K562 (cell line): ENCODE measurements at regions not wholly inside any gene's neighbourhood (a gene's known extent, or its start where the extent isn't known, plus 50 kb on each side); places are given as distances from the start of the nearest gene placed in this dataset.
A peak's percentile ranks its signal among the peaks of the same experiment; 100 is the strongest.

Source experiments
- ATAC-seq: fragments of 200-7000 bp; cut with Tn5 transposase; 3 replicates; pipeline ENCODE4 v1.9.1; 2020; ENCODE audit warnings: moderate library complexity
- BruUV-seq: library from RNA; stranded (reverse); fragments of 400-500 nt; replicated peaks from 2 replicates; lab custom pipeline; 2021; lab: Mats Ljungman, UMichigan
- CTCF ChIA-PET: fragments of 300-600 bp; formaldehyde crosslinking; extraction: SDS; loops from one replicate; lab custom pipeline; 2021; ENCODE audit warnings: low intra/inter-chr PET ratio; lab: Yijun Ruan, JAX
- POLR2A ChIA-PET: fragments of 300-600, 350-650 bp; sonication (Branson Sonifier 250); formaldehyde crosslinking; extraction: SDS; loops from one replicate; lab custom pipeline; 2021; ENCODE audit warnings: antibody characterized with exemption, inconsistent platforms; lab: Yijun Ruan, JAX
- DNase-seq, 4 experiments: peaks; one replicate each; pipeline versions ENCODE4 v3.0.0 to v3.0.0-alpha.2; 2011 to 2018; ENCODE audit warnings: low spot score in 3 of 4, mixed read lengths in 3 of 4; ENCODE audit errors: extremely low read depth in 1 of 4
- FAIRE-seq: peaks from 2 replicates; lab custom pipeline; 2011; peaks lifted over from hg19 to GRCh38; lab: Jason Lieb, UNC
- H2AFZ ChIP-seq: 2 replicates; pipeline ENCODE4 v1.6.0; 2011; ENCODE audit warnings: low read depth, low read length, control low read depth, inconsistent platforms
- H3K27ac ChIP-seq: fragments of 200-600 bp; 3 replicates; pipeline ENCODE4 v1.8.0; 2011; ENCODE audit warnings: low read depth, mild to moderate bottlenecking, control low read depth, inconsistent platforms, low read length, moderate library complexity, mixed read lengths; ENCODE audit errors: extremely low read depth
- H3K27me3 ChIP-seq, 2 experiments: fragments of 300-600 bp in 1 of 2; 2 replicates in 1 of 2; 3 replicates in 1 of 2; pipeline versions ENCODE4 v1.6.0 to v1.8.0; 2011; ENCODE audit warnings: inconsistent platforms in 2 of 2, low read length in 2 of 2, mild to moderate bottlenecking in 1 of 2, mixed read lengths in 1 of 2, moderate library complexity in 1 of 2; ENCODE audit not compliant: control insufficient read depth in 2 of 2, insufficient read depth in 2 of 2
- H3K36me3 ChIP-seq: fragments of 300-600 bp; 3 replicates; pipeline ENCODE4 v1.8.0; 2011; ENCODE audit warnings: mild to moderate bottlenecking, low read length, inconsistent platforms; ENCODE audit not compliant: control insufficient read depth, insufficient read depth
- H3K4me1 ChIP-seq, 2 experiments: fragments of 200-600 bp in 1 of 2; replicated peaks in 1 of 2; 2 replicates in 1 of 2; 3 replicates in 1 of 2; pipeline versions ENCODE4 v1.5.1 to v1.8.0; 2011; ENCODE audit warnings: inconsistent platforms in 2 of 2, low read length in 2 of 2, mild to moderate bottlenecking in 1 of 2, mixed read lengths in 1 of 2, moderate library complexity in 1 of 2; ENCODE audit not compliant: control insufficient read depth in 2 of 2, insufficient read depth in 2 of 2
- H3K4me2 ChIP-seq: 2 replicates; pipeline ENCODE4 v1.6.1; 2011; ENCODE audit warnings: low read length, control low read depth, inconsistent platforms, mixed read lengths; ENCODE audit not compliant: insufficient read depth
- H3K4me3 ChIP-seq: fragments of 200-600 bp; sonication (generic), shearing (Covaris generic); 2 replicates; pipeline ENCODE4 v1.5.1; 2016; ENCODE audit warnings: control low read depth, inconsistent platforms
- H3K79me2 ChIP-seq: fragments of 200-600 bp; 3 replicates; pipeline ENCODE4 v1.8.0; 2011; ENCODE audit warnings: low read length, inconsistent platforms; ENCODE audit not compliant: control insufficient read depth, insufficient read depth
- H3K9ac ChIP-seq, 2 experiments: 2 replicates each; pipeline versions ENCODE4 v1.6.0 to v1.6.1; 2011; ENCODE audit warnings: low read depth in 2 of 2, low read length in 2 of 2, control low read depth in 1 of 2, inconsistent platforms in 1 of 2, mild to moderate bottlenecking in 1 of 2, mixed read lengths in 1 of 2; ENCODE audit not compliant: insufficient read depth in 1 of 2
- H3K9me1 ChIP-seq: one replicate; pipeline ENCODE4 v1.6.0; 2011; ENCODE audit warnings: inconsistent platforms, mild to moderate bottlenecking, low read length, moderate library complexity; ENCODE audit not compliant: control insufficient read depth, insufficient read depth
- H3K9me3 ChIP-seq: replicated peaks from 2 replicates; pipeline ENCODE4 v1.5.1; 2011; ENCODE audit warnings: low read depth, low read length, inconsistent platforms; ENCODE audit not compliant: control insufficient read depth, insufficient read depth
- H4K20me1 ChIP-seq: replicated peaks from 2 replicates; pipeline ENCODE4 v1.6.1; 2011; ENCODE audit warnings: low read length, inconsistent platforms, mixed read lengths; ENCODE audit not compliant: control insufficient read depth, insufficient read depth
- GABPA ChIP-seq: fragments of 200-800 bp; sonication (Bioruptor generic); conservative IDR thresholded peaks from 2 replicates; pipeline ENCODE4 v1.6.1; 2016; ENCODE audit warnings: low read depth, missing genetic modification characterization, missing compliant biosample characterization
- NR2C1 ChIP-seq, 2 experiments: fragments of 450-650 bp; IDR thresholded peaks; 2 replicates each; pipeline ENCODE4 v1.6.1; 2017; ENCODE audit warnings: mild to moderate bottlenecking in 2 of 2, antibody characterized with exemption in 1 of 2, inconsistent platforms in 1 of 2, missing compliant biosample characterization in 1 of 2, missing genetic modification characterization in 1 of 2
- NR2C2 ChIP-seq, 2 experiments: fragments of 200-800 bp in 1 of 2; sonication (Bioruptor generic) in 1 of 2; sonication (generic) in 1 of 2; formaldehyde crosslinking in 1 of 2; IDR thresholded peaks; 2 replicates each; pipeline versions ENCODE4 v1.6.1 to v1.8.0; 2016 to 2022; ENCODE audit warnings: mild to moderate bottlenecking in 1 of 2, missing compliant biosample characterization in 1 of 2, missing genetic modification characterization in 1 of 2, missing genetic modification reagents in 1 of 2
- RFX5 ChIP-seq: IDR thresholded peaks from 2 replicates; pipeline ENCODE4 v1.6.1; 2011; ENCODE audit warnings: low read depth, mild to moderate bottlenecking, improper control_type of control experiment, low read length
- SRSF9 ChIP-seq: fragments of 200-400 bp; formaldehyde crosslinking; IDR thresholded peaks from 2 replicates; pipeline ENCODE4 v1.6.1; 2017; ENCODE audit warnings: low read depth, low read length, borderline replicate concordance
- ZC3H11A ChIP-seq: IDR thresholded peaks from 2 replicates; pipeline ENCODE4 v1.6.1; 2012; ENCODE audit warnings: low read depth, low read length, improper control_type of control experiment
- WGBS: fragments of 100-300 bp; shearing (Covaris generic); methylation state at CpG from one replicate; pipeline ENCODE4 v1.1.6; 2016; ENCODE audit warnings: low coverage, mixed read lengths; ENCODE audit not compliant: insufficient coverage; ENCODE audit errors: missing lambda C conversion rate; 5-methylcytosine and 5-hydroxymethylcytosine counted together
- in situ Hi-C: fragments of 300-500 bp; cut with MboI; formaldehyde crosslinking; loops from 4 replicates; pipeline ENCODE4 v1.15.0; 2018; ENCODE audit warnings: inconsistent platforms, mixed read lengths
- intact Hi-C: fragments of 100-400 bp; cut with micrococcal nuclease; formaldehyde crosslinking; loops from 2 replicates; pipeline ENCODE4 v1.14.2; 2022

GRCh38 chr10:3337741-3338140 is 165.2 kb upstream of the PITRM1 start:
- POLR2A ChIA-PET, result no interaction called here
- Histone ChIP-seq H3K4me1 (no peaks in the 10 kb centered on the region), H3K4me2 (no peak overlapping the region), H3K36me3 (no peaks in the 10 kb centered on the region), H3K9me1 (no peaks in the 10 kb centered on the region), H3K9ac (no peak overlapping the region), H2AFZ (no peak overlapping the region), H3K27me3 (peaks cover 15 to 32% of the 10 kb centered on the region in 2 experiments), H3K4me3 (no peak overlapping the region), H3K27ac (no peak overlapping the region), H3K9me3 (no peaks in the 10 kb centered on the region), H3K79me2 (no peaks in the 10 kb centered on the region), H4K20me1 (peaks cover 21% of the 10 kb centered on the region)
- FAIRE-seq (no peak), DNase-seq (no peak), ATAC-seq (no peak)
- intact Hi-C loops, result no loop called here
- in situ Hi-C loops, result no loop called here
- WGBS, result 8% methylated on average over 4 of the region's 8 CpGs
- no TSS peak for BruUV-seq
- no peak for TF ChIP-seq SRSF9
- TF ChIP-seq ZC3H11A, result no peak
- CTCF ChIA-PET, result no interaction called here

GRCh38 chr10:3336673-3337293 is 164.2 kb upstream of the PITRM1 start:
- H4K20me1 ChIP-seq, result peaks cover 21% of the 10 kb centered on the region
- H3K9ac ChIP-seq, result no peak overlapping the region
- no peaks in the 10 kb centered on the region for H3K79me2 ChIP-seq
- in situ Hi-C loops, result no loop called here
- H3K36me3 ChIP-seq, result no peaks in the 10 kb centered on the region
- no peak overlapping the region for H3K27ac ChIP-seq
- DNase-seq (no peak), FAIRE-seq (no peak), ATAC-seq (no peak)
- CTCF ChIA-PET, result no interaction called here
- WGBS, result 22% methylated on average over 9 of the region's 9 CpGs
- intact Hi-C loops, result no loop called here
- BruUV-seq, result no TSS peak
- POLR2A ChIA-PET, result interaction anchor here (0.7 kb wide), 1 partner anchor 346 kb away, joined by 3 read pairs; no protein-coding TSS in a partner anchor
- no peaks in the 10 kb centered on the region for H3K4me1 ChIP-seq
- H2AFZ ChIP-seq, result no peak overlapping the region
- no peak overlapping the region for H3K4me2 ChIP-seq
- TF ChIP-seq NR2C1 (IDR thresholded peaks at IDR 0.05) (peak; percentile 72), NR2C1 (tag; IDR thresholded peaks at IDR 0.05) (peak; percentile 84), RFX5 (no peak), NR2C2 (CRISPR knock-in tag; IDR thresholded peaks at IDR 0.05) (no peak), NR2C2 (tag; IDR thresholded peaks at IDR 0.05) (peak; percentile 91), GABPA (tag) (peak; percentile 69)
- H3K27me3 ChIP-seq, result peaks cover 11 to 32% of the 10 kb centered on the region in 2 experiments
- no peak overlapping the region for H3K4me3 ChIP-seq
- no peaks in the 10 kb centered on the region for H3K9me3 ChIP-seq
- H3K9me1 ChIP-seq, result no peaks in the 10 kb centered on the region
